Stimulated activated CD4-positive, alpha-beta T cell treated with anti-CD3 and anti-CD28 coated beads, Interleukin-15, amount 100 ng/mL, for 48 hours (primary cell): ENCODE measurements at regions not wholly inside any gene's neighbourhood (a gene's known extent, or its start where the extent isn't known, plus 50 kb on each side); places are given as distances from the start of the nearest gene placed in this dataset.

Source experiments
- DNase-seq, 2 donors: peaks; one replicate each; pipeline ENCODE4 v3.0.0-alpha.2; 2020; ENCODE audit warnings: low read depth in 2 of 2

DNA sequence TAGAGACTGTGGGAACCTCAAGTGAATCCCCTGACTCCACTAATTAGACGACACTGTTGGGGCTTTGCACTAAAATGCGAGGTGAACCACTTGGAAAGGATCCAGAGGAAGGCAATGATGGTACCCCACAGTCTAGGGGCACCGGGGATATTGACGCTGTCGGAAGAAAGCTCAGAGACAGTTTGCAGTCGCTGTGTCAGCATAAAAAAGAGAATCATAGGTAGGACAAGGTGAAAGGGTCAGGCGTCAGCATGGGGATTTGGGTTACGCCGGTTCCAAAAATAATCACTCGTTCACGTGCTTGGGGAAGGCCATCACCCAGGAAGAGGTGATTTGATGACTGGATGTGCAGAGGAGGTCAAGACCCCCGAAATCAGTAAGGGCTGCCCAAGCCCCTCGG, 598.0 kb upstream of the NOX3 start:
- DNase-seq: no peak

DNA sequence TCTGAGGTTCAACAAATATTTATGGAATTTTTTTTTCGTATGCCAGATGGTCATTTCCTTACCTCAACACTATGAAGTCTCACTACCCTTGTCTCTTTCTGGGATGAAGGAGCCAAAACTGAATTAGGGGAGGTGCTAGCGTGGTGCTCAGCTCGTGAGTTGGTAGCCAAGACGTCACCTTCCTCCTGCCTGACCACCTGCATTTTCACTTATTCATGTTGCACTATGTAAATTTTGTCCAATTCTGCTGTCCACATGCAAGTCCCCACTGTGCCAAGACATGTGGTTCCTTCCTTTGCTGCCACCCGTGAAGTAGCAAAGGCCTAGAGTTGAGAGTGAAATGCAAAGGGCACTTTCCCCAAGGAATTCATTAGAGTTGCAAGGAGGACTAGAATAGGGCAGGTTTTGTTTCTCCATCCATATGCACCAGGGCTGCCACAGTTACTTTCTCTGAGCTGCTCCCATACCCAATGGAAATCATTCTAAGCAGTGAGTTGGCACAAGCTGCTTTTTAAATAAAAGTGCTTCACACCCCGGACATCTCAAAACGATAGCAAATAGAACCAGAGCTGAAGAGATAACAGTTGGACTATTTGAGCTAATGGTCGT, 591.3 kb upstream of the NOX3 start:
- no peak for DNase-seq

DNA sequence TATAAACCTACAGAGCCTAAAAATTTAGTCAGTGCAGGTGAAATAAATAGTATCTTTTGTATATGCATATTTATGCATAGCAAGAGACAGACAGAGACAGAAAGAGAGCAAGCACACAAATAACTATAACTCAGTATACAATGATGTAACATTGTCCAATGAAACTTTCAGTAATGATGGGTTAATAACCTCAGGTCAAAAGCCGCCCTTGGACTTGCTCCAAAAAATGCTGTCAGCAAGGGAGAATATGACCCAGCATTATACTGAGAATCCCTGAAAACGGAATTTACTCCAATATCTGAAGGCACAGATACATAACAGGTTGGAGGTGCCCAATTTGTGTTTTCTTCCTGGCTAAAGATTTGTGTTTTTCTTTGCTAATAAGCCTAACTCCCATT, 590.6 kb upstream of the NOX3 start:
- DNase-seq: no peak

DNA sequence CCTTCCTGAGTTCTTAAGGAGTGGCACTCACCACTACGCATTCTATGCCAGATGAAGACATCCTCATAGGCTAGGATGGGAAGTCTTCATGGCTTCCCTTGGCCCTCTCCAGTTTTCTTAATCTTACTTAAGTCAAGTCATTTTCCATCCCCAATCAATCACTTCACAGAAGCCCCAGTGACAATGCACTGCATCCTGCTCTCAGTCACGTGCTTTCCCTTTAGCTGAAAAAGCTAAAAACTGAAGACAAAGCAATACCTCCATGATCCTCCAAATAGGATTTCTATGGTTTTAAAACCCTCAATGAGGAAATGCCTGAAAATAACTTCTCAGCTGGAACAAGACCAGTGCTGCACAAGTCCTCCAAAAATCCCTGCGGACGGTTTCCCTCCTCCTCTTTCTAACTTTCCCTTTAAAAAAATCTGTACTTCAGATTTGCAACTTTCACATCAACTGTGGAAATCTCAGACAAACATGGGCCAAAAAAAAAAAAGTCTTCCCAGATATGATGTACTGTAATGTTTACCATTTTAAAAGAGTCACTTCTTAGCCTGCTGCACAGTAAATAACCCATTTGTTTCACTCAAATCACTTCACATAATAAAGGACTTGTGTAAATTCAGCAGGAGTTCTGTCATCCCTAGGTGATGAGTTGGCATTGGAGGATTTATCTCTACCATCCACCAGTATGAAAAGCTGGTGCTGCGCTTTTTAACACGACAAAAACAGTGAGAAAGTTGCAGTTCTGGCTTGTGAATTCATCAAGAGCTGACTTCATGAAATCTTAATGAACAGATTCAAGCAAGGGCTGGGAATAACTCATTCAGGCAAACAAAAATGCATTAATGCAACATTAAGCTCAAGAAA, 590.0 kb upstream of the NOX3 start:
- DNase-seq: no peak

DNA sequence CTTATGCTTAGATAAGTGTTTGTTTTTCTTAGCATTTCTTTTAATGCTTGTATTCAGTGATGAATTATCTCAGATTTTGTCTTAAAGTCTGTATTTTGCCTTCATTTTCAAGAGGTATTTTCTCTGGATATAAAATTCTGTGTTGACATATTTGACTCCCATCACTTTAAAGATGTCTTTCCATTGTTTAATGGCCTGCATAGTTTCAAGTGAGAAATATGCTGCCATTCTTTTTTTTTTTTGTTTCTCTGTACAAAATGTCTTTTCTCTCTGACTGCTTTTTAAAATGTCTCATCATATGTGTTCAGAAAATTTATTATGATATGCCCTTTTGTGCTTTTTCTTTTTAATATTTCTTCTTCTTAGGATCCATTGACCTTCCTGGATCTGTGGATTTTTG, 578.0 kb upstream of the NOX3 start:
- DNase-seq: no peak

DNA sequence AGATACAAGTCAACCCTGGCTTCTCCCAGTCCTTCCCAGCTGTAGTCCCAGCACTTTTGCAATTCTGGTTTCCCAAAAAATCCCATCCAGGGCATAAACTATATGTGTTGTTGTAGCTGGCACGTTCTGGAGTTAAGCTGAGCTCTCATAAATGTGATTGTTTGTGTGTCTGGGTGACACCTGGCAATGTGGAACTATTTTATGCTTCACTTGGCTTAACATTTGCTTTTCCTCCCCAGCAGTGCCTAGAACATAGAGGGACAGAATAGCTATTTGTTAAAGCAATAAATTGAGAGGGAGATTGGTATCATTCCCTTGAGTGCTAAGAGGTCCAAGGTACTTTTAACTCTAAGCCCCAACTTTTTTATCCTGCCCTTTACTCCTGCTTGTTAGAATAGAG, 575.9 kb upstream of the NOX3 start:
- no peak for DNase-seq

DNA sequence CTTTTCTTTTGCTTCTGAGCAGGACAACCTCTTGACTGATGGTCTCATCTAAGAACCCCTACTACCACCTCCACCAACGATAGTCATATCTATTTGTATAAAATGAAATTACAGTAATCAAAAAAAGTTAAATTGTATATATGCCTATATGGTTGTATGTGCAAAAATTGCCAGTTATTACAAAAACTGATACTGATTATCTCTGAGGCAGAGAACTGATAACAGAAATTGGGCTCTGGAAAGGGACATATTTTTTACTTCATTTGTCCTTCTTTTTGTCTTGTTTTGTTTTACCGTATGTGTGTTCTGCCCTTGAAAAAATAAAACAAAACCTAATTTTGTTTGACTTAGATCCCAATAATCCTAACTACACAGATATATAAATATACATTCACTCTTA, 574.4 kb upstream of the NOX3 start:
- no peak for DNase-seq

DNA sequence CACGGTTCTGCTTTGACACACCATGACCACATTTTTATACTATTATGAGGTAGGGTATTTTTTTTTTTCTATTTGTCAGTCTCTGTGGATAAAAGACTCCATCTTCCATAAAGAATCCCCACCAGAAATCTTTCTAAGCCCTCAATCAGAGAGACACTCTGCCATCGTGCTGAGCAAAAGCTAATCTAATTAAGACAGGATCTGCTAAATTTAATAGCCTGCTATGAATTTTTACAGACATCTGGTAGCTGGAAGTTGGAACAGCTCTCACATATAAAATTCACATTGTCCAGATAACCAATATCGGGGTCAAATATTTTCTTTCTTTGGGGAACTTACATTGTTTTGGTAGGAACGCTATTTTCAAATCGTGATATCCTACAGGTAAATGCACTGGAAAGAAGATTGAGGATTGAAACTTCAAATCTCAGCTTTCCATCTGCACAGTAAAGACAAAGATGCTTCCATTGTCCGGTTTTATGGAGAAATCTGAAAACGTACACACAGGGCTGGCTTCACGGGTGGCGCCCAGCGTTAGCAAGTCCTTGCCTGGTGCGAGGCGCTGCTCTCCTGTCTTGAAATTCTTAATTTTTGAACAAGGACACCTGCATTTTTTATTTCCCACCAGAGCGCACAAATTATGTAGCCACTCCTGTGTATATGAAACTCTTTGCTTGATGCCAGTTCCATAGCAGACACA, 573.8 kb upstream of the NOX3 start:
- DNase-seq: no peak

DNA sequence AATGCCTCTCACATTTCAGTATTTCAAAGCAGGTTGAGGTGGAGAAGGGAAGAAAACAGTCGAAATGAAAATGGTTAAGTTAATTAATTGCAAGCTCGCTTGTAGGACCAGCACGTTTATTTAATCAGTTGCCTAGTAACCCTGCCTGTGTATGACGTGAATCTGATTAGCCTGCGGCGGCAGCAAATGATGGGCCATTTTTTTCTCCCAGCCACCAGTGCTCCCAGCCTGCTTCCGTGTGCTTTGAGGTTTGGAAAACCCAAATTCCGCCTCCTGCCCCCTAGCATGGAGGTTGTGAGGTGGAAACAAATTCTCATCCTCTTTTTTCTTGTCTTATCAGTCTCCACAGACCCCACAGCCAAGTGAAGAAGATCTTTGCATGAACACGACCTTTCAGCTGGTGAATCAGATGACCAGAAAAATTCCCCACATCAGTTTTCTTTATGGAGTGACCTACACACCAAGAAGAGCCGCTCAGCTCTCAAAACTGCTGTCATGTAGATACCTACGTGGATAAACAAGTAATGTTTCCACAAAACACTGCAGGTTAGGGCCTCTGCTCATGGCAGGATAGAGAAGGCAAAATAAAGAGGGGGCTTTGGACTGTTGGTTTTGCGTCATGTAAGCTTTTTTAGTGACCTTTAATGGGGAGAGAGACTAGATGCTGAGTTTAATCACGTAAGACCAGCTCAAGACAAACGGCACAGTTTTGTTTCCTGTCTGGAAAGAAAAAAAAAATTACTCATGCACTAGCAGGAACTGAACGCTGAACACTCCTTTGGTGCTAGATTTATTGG, 572.9 kb upstream of the NOX3 start:
- no peak for DNase-seq

DNA sequence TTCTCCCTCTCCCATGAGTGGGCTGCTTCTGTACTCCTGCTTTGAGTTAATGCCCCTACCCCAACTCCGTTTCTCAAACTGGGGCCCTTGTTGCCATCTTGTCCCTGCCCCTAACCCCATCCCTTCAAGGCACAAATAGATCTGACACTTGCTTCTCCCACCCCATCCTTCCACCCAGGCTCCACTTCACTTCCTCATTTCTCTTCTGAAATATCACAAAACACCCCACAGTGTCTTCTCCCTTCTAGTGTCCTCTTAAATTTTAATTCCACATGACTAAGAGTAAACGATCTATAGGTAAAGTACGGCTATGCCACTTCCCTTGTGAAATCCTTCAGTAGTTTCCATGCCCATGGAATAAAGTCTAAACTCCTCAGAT, 571.6 kb upstream of the NOX3 start:
- DNase-seq: no peak

DNA sequence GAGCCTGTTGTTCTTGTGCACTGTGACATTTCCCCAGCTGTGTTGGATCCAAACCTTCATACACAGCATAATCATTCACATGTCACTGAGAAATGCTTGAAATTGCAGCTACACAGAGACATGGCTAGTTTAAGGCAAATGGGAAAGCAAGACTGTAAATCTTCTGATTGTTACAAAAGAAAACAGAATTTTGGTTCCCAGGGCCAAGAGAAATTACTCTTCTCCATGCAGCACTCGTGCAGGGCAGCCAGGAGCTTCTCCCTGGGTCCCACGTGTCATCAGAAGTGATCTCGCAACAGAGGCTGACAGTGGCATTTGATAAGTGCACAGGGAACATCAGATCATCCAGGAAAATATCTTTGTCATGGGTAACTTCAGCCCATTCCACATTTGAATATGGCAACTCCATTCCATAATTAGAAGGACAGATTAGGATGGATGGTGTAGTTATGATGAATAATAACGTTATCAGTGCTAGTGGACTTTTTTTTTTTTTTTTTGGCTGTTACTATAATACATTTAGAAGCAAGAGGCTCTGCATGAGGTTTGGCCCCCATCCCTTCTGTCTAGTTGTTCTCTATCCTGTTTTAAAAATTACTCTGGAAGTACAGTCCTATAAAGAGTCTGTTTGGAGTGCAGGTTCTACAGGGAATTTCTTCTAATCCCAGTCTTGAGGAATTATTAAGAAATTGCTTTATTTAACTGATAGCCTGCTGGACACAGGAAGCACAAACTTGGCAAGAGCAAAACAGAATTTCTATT, 571.0 kb upstream of the NOX3 start:
- no peak for DNase-seq

DNA sequence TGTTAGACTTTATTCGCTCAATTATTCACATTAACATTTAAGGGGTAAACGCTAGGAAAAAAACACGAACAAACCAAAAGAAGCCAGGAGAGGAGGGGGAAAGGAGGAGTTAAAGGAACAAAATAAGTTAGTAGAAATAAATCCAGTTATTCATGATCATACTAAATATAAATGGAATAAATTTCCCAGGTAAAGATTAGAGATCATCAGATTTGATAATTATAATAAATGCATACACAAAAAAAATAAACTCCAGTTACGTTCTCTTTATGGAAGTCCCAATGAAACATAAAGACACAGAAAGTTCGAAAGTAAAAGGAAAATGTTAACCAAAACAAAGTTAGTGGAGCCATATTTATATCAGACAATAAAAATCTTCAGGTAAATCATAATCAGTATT, 568.7 kb upstream of the NOX3 start:
- no peak for DNase-seq

DNA sequence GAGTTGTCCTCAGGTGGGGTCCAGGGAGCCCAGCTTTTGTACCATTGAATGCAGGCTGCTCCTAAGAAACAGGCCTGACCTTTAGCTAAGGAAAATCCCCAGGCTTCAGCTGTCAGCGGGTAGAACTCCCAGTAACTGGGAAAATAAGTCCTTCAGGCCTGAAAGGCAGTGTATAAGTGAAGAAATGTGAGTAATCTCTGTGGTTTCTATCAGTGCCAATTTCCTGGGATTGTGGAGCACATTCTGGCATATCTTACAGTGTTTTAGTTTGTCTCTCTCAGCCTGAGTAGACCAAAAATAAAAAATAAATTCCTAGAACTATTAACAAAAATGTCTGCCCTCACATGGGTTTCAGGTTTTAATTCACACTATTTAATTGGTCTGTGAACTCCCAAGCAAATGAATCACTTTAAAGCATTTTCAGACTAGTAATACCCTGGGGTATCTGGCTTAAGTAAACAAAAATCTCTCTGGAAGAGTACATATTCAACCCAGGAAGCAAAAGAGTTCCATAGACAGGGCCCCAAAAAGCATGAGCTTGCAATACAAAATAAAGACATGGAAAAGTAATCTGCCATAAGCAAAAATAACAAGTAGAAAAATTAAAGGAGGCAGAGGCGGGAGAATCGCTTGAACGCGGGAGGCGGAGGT, 566.2 kb upstream of the NOX3 start:
- no peak for DNase-seq

DNA sequence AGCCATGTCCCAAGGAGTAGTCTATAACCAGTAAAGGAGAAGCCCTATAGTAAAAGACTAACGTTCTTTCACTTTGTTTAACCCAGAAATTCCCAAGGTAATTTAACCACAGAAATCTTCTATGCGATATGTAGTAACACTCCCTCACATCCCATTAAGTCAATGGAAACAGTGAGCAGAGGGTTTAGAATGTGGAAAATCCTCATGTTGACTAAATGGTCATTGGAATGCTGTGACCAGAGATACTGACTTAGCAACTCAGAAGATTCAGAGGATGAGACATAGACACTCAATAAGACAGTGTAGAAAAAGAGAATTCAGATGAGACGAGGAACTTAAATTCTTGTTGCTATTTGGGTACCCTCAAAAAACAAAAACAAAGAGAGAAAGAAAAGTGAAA, 562.2 kb upstream of the NOX3 start:
- DNase-seq: no peak

DNA sequence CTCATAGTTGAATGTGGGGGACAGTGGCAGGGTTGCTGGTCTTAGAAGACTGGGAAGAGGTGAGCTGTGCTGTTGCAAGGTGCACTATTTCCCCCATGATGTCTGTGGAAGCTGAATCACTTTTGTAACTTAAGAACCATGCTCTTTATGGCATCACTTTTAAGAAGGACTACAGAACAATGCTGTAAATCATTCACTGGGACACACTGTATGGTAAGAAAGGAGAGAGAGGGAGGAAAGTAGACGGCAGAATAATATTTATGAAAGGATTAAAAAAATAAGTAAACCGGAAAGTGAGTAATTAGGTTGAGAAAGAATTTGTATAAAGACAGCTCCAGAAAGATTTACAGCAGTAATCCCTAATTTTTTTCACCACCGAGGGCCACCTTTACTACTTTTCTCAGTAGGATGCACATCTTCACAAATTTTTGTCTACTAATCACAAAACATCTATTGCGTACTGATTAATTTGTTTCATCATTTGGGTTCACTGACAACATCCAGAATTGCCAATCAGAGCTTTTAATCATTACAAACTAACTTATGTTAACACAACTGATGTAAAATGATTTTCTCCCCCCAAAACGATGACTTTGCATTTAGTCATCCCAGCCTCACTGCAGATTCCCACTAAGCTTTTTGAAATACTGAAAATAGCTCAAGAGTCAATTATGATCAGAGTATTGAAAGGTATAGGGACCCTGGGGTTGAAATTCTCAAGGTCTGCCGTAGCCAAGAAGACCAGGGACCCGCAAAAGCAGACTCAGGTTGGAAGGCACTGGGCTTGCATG, 560.7 kb upstream of the NOX3 start:
- no peak for DNase-seq

DNA sequence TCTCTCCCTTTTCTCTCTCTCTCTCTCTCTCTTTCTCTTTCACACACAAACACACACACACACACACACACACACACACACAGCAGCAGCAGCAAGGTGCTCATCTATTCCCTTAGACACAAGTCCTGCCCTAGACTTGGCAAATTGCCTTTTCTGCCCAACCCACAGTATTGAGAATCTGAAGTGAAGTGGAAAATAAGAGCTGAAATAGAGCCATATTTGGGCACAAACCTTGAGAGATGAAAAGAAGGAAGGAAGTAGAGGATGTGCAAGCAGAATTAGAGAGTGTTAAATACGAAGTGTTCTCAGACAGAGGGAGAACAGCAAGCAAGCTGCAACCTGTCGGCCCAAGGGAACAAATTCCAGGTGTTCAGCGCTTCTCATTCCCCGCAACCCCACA, 557.5 kb upstream of the NOX3 start:
- no peak for DNase-seq

DNA sequence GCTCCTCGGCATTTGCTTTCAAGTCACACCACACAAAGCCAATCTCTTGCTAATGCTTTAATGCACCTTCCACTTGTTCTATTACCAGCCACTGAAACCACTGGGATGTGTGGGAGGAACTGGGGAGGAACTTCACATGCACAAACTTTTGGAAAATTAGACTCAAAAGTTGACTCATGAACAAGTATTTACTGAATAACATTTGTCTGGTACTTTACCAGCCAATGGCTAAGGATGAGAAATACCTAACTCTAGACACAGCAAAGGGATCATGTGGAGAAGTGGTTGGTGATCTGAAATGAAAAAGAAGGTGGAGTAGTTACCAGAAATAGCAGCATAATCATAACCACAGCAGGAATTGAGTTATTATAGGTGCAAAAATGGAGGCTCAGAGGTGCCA, 554.0 kb upstream of the NOX3 start:
- no peak for DNase-seq

DNA sequence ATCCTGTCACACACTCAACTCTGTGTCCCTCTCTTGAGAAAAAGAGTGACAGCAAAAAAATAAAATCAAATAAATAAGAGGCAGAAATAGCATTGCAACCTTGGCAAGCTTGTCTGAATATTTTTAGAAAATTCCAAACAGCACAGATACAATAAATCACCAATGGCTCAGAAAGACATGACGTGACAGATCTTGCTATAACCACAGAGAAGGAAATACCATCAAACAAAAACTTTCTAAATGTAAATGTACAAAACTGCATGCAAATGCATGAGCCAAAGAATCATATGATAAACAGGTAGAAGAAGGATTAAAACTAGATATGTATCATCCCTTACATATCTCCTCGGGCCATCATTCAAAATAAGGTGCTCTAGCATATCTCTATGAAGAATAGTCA, 549.2 kb upstream of the NOX3 start:
- no peak for DNase-seq

DNA sequence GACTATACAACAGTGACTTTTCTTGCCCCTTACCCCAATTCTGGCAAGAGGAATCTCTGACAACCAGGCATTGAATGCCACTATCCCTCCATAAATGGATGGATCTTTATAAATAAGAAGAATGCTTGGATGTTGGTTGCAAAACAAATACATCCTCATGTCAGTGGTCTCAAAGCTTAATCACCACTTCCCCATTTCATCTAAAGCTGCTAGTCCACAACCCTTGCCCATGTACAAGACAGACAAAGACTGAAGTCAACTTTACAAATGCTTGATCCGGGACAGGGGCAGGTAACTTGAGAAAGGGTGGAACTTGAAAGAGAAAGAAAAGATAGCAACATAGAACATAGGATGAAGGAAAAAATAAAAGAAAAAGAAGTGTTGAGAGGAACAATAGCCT, 540.5 kb upstream of the NOX3 start:
- no peak for DNase-seq

DNA sequence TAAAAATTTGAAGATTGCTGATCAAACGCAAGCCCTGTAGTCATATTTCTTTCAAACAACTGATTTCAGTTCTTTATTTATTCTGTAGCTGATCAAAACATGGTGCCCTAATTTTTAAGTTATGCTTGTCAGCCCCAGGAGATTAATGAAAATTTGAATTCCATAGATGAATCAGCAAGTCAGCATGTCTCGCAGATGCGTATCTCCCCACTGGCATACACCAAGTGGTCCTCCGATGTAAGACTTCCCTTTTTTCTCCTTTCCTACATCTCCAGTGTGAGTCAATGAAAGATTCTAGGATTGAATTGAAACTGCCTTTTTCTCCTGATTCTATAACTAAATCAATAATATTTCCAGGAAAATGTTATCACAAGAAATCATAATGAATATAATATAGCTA, 539.6 kb upstream of the NOX3 start:
- no peak for DNase-seq
